KMS-11 (cell line): ENCODE measurements at regions not wholly inside any gene's neighbourhood (a gene's known extent, or its start where the extent isn't known, plus 50 kb on each side); places are given as distances from the start of the nearest gene placed in this dataset.

ENCODE experiments used
- H2AFZ ChIP-seq: fragments of 200-600 bp; sonication (generic); 2 replicates; pipeline ENCODE4 v1.6.1; 2016; ENCODE audit warnings: antibody characterized with exemption, mixed run types, low read depth
- H3K27ac ChIP-seq: fragments of 200-600 bp; sonication (generic); 2 replicates; pipeline ENCODE4 v1.6.1; 2016; ENCODE audit warnings: mild to moderate bottlenecking, mixed run types
- H3K27me3 ChIP-seq: fragments of 200-600 bp; sonication (generic); 2 replicates; pipeline ENCODE4 v1.6.1; 2017; ENCODE audit warnings: mild to moderate bottlenecking, low read depth, mixed run types, moderate library complexity; ENCODE audit not compliant: insufficient read depth
- H3K36me3 ChIP-seq: fragments of 200-600 bp; sonication (generic); 2 replicates; pipeline ENCODE4 v1.6.1; 2017; ENCODE audit warnings: mild to moderate bottlenecking, mixed run types; ENCODE audit not compliant: insufficient read depth
- H3K4me1 ChIP-seq: fragments of 200-600 bp; sonication (generic); 2 replicates; pipeline ENCODE4 v1.6.1; 2016; ENCODE audit warnings: mild to moderate bottlenecking, low read depth, mixed run types; ENCODE audit not compliant: poor library complexity, severe bottlenecking
- H3K4me2 ChIP-seq: fragments of 200-600 bp; sonication (generic); 2 replicates; pipeline ENCODE4 v1.7.0; 2016; ENCODE audit warnings: mild to moderate bottlenecking, mixed run types
- H3K4me3 ChIP-seq: fragments of 200-600 bp; sonication (generic); IDR thresholded peaks from 2 replicates; pipeline ENCODE4 v1.6.1; 2017; ENCODE audit warnings: low read depth, low read length, mixed read lengths; ENCODE audit not compliant: insufficient read depth
- H3K79me2 ChIP-seq: fragments of 200-600 bp; sonication (generic); 2 replicates; pipeline ENCODE4 v1.6.1; 2016; ENCODE audit warnings: low read depth, mixed run types; ENCODE audit not compliant: insufficient read depth
- H3K9ac ChIP-seq: fragments of 200-600 bp; sonication (generic); 2 replicates; pipeline ENCODE4 v1.6.1; 2016; ENCODE audit warnings: mild to moderate bottlenecking, mixed run types
- H4K20me1 ChIP-seq: fragments of 200-600 bp; sonication (generic); 2 replicates; pipeline ENCODE4 v1.6.1; 2016; ENCODE audit warnings: mild to moderate bottlenecking, mixed run types; ENCODE audit not compliant: insufficient read depth
- TF ChIP-seq, protein P1 (sequence below): fragments of 200-600 bp; sonication (generic); conservative IDR thresholded peaks from 2 replicates; pipeline ENCODE4 v1.6.1; 2017; ENCODE audit warnings: low read depth, mild to moderate bottlenecking, antibody characterized with exemption, low read length, moderate library complexity, mixed read lengths

DNA sequence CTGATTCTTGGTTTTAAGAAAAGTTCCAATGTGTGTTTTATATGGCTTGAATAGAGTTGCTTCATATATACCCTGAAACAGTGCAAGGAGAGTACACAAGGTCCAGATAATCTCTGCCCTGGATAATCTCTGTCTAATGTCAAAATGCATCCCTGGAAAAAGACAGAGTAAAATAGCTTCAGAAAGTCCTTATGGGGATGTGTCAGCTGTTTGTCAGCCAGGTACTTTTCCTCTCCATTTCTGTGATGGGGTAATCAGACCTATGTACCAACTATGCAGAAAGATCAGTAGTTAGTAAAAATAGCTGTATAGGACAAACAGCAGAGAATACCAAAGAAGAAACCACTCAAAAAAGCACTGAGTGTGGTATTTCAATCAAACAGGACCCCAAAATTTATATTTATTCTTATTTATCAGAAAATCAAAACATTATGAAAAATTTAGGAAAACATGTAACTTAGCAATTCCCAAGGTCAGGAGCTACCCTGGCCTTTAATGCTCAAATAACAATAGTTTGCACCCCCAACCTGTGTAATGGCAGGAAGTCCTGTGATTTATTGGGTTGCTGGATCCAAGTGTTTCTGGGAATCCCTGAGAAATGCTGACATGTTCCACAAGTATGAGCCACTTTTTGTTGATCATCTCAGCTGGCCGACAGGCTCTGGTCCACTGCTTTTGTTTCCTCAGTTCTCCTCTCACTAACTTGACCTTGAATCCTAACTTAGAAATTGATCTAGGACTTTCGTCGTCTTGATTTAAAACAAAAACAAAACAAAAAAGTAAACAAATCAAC lies 69.6 kb downstream of the MDH1 start:
- no peaks in the 10 kb centered on the region for H3K27me3 ChIP-seq
- H2AFZ ChIP-seq, result no peak overlapping the region
- H3K79me2 ChIP-seq, result no peaks in the 10 kb centered on the region
- H4K20me1 ChIP-seq, result no peaks in the 10 kb centered on the region
- no peak overlapping the region for H3K4me2 ChIP-seq
- H3K27ac ChIP-seq, result no peak overlapping the region
- H3K36me3 ChIP-seq, result no peaks in the 10 kb centered on the region
- no peak overlapping the region for H3K4me3 ChIP-seq
- H3K9ac ChIP-seq, result no peak overlapping the region
- TF ChIP-seq, protein P1, sequence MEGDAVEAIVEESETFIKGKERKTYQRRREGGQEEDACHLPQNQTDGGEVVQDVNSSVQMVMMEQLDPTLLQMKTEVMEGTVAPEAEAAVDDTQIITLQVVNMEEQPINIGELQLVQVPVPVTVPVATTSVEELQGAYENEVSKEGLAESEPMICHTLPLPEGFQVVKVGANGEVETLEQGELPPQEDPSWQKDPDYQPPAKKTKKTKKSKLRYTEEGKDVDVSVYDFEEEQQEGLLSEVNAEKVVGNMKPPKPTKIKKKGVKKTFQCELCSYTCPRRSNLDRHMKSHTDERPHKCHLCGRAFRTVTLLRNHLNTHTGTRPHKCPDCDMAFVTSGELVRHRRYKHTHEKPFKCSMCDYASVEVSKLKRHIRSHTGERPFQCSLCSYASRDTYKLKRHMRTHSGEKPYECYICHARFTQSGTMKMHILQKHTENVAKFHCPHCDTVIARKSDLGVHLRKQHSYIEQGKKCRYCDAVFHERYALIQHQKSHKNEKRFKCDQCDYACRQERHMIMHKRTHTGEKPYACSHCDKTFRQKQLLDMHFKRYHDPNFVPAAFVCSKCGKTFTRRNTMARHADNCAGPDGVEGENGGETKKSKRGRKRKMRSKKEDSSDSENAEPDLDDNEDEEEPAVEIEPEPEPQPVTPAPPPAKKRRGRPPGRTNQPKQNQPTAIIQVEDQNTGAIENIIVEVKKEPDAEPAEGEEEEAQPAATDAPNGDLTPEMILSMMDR, result no peak
- H3K4me1 ChIP-seq, result no peaks in the 10 kb centered on the region

DNA sequence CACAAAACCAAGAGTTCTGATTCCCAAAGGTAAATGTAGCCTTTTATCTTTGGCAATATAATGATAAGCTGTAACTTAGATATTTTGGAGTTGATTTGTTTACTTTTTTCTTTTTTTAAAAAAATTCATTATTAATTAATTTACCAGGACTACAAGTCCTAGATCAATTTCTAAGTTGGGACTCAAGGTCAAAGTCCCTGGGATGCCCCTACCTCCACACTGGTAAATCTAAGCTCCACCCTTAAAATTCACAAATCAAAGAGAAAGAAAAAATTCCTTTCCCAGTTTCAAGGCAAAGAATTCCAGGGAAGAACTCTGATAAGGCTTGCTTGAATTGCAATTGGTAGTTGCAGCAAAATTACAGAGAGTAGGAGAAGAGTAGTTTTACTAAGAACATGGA lies 71.3 kb downstream of the MDH1 start:
- no peak overlapping the region for H3K4me2 ChIP-seq
- no peaks in the 10 kb centered on the region for H3K4me1 ChIP-seq
- no peak overlapping the region for H3K27ac ChIP-seq
- H4K20me1 ChIP-seq, result no peaks in the 10 kb centered on the region
- H3K4me3 ChIP-seq, result no peak overlapping the region
- TF ChIP-seq, protein P1, result no peak
- H3K79me2 ChIP-seq, result no peaks in the 10 kb centered on the region
- no peak overlapping the region for H2AFZ ChIP-seq
- no peaks in the 10 kb centered on the region for H3K27me3 ChIP-seq
- no peaks in the 10 kb centered on the region for H3K36me3 ChIP-seq
- no peak overlapping the region for H3K9ac ChIP-seq

DNA sequence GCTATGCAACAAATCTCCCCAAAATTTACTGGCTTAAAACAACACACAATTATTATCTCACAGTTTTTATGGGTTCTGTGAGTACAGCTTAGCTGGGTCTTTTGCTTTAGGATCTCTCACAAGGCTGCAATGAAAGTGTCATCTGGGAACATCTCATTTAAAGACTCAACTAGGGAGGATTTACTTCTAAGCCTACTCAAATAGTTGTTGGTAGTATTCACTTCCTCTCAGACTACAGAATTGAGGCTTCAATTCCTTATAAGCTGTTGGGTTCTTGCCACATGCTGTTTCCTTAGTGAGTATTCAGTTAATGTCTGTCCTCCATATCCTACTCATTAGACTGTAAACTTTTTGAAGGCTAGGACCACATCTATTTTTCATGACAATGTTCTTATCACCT lies 72.3 kb downstream of the MDH1 start:
- Histone ChIP-seq H3K9ac (no peak overlapping the region), H3K4me2 (no peak overlapping the region), H3K4me3 (no peak overlapping the region), H3K27me3 (no peaks in the 10 kb centered on the region), H4K20me1 (no peaks in the 10 kb centered on the region), H3K79me2 (no peaks in the 10 kb centered on the region), H3K4me1 (no peaks in the 10 kb centered on the region), H3K27ac (no peak overlapping the region), H3K36me3 (no peaks in the 10 kb centered on the region), H2AFZ (no peak overlapping the region)
- TF ChIP-seq, protein P1, result no peak

DNA sequence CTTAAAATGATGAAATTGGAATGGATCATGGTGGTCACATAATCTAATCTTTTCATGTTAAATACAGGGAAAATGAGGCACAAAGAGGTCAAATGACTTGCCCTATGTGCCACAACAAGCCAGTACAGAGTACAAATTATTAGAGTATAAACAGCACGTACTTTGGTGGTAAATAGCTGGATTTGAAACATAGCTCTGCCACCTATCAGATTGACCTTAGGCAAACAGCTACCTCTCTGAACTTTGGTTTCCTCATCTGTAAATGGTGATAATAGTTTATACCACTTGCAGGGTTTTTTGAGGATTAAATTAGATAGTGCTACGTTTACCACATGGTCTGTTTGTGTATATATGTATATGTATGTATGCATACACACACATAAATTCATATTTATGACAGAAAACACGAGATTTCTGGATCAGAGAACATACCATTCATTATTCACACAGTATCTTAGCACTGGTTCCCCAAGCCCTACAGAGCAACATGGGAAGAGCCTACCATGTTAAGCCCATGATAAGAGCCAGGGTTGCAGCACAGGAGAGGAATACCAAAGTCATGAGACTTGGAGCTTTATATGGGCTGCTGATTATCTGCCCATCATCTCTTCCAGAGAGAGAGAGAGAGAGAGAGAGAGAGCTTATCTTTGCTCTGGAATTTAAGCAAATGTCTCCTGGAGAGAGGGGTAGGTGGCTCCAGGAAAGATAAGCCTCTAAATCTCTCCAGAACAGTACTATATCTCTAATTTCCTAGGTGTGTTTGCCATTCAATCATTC lies 73.5 kb downstream of the MDH1 start:
- Histone ChIP-seq H3K4me1 (no peaks in the 10 kb centered on the region), H3K27me3 (no peaks in the 10 kb centered on the region), H3K4me3 (no peak overlapping the region), H3K9ac (no peak overlapping the region), H4K20me1 (no peaks in the 10 kb centered on the region), H3K4me2 (no peak overlapping the region), H3K79me2 (no peaks in the 10 kb centered on the region), H2AFZ (no peak overlapping the region), H3K36me3 (no peaks in the 10 kb centered on the region), H3K27ac (no peak overlapping the region)
- TF ChIP-seq, protein P1, result no peak
